HG03439 (cell line): ENCODE measurements at regions not wholly inside any gene's neighbourhood (a gene's known extent, or its start where the extent isn't known, plus 50 kb on each side); places are given as distances from the start of the nearest gene placed in this dataset.
"Not testable (repeated sequence)": the region's sequence is repeated elsewhere in the genome, so short reads cannot be mapped to it uniquely, and the experiment has no call there.

Experiments
- ATAC-seq: cut with Tn5 transposase; IDR thresholded peaks from one replicate; pipeline ENCODE4 v1.9.1; 2021; ENCODE audit warnings: mild to moderate bottlenecking, moderate library complexity; ENCODE audit not compliant: unreplicated experiment

DNA sequence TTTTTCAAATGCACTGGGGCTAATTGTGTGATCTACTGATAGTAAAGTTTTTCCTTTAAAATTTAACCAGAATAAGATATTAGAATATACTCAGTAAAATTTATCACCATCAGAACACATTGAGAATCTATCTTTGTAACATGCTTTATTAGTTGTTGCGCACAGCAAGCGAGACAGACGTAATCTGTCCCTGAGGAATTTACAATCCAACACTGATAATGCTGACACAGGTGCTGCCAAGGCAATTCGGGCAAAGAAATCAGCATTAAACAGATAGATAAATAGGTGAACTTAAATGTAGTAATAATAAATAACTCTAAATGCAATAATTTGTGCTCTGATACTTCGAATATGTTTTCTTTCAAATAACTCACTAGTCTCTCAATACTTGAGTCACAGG is 607.2 kb downstream of the HTR1B start:
- no peak for ATAC-seq

DNA sequence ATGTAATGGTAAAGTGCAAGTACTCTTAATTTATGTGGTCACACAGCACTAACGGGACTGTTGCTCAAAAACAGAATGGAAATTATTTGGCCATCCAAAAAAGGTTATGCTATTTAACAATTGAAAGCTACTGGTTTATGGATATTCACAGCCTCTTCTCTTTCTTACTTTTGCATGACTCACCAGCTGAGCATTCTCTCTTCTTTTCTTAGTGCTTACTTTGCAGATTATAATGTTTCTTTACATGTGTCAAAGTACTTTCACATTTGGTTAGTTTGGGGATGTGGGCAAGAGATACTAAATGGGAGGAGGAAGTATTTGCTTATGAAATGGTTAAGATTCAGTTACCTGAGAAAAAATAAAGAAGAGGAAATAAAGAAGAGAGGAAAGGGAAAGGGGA is 610.5 kb downstream of the HTR1B start:
- no peak for ATAC-seq

DNA sequence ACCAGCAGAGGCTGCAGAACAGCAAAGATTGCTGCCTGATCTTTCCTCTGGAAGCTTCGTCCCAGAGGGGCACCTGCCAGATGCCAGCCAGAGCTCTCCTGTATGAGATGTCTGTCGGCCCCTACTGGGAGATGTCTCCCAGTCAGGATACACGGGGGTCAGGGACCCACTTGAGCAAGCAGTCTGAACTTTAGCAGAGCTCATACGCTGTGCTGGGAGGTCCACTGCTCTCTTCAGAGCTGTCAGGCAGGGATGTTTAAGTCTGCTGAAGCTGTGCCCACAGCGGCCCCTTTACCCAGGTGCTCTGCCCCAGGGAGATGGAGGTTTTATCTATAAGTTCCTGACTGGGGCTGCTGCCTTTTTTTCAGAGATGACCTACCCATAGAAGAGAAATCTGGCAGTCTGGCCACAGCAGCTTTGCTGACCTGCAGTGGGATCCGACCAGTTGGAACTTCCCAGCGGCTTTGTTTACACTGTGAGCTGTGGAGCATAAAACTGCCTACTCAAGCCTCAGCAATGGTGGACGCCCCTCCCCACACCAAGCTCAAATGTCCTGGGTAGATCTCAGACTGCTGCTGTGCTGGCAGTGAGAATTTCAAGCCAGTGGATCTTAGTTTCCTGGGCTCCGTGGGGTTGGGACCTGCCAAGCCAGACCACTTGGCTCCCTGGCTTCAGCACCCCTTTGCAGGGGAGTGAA is 613.9 kb downstream of the HTR1B start:
- not testable (repeated sequence) for ATAC-seq

DNA sequence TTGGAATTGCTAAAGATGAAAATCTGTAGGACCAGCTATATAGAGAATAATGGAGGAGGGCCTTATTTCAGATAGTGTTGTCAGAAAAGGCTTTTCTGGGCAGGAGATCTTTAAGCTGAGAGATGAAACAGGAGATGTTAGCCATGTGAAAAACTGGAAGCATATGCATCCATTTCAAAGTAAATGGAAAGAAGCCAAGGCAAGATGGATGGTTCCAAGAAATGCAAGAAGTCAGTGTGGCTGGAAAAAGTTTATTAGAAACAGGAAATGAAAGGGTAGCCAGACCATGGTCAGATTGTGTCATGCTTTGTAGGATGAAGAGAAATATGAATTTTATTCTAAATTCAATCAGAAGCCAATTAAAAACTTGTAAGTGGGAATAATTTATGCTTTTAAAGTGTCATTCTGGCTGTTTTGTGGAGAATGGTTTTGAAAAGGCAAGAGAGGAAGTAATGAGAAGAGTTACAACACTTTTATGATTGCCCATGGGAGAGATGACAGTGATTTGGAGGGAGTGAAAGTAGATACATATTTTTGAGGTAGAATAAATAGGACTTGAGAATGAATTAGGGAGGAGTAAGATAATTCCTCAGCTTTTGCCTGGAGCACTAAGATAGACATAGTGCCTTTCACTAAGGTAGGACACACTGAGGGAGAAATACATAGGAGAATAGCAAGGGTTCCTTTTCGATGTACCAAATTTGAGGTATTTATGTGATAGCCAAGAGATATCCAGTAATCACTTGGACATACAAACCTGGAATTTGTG is 620.1 kb downstream of the HTR1B start:
- ATAC-seq, result no peak

DNA sequence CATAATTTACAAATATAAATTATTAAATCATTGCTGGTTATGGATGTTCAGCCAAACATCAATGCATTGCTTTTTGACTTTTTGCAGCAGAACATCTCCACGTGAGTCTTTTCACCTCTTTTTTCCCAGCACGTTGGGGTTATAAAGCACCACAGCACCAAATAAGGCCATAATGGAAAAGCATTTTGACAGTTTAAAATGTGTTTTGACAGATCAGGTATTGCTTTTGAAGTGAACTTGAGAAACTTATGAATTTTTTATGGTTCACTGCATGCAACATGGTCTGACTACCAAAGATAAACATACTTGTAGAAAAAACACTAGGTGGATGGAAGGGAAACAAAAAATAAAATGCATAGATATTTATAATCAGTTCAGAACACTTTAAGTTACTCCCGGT is 622.4 kb downstream of the HTR1B start:
- ATAC-seq, result no peak

DNA sequence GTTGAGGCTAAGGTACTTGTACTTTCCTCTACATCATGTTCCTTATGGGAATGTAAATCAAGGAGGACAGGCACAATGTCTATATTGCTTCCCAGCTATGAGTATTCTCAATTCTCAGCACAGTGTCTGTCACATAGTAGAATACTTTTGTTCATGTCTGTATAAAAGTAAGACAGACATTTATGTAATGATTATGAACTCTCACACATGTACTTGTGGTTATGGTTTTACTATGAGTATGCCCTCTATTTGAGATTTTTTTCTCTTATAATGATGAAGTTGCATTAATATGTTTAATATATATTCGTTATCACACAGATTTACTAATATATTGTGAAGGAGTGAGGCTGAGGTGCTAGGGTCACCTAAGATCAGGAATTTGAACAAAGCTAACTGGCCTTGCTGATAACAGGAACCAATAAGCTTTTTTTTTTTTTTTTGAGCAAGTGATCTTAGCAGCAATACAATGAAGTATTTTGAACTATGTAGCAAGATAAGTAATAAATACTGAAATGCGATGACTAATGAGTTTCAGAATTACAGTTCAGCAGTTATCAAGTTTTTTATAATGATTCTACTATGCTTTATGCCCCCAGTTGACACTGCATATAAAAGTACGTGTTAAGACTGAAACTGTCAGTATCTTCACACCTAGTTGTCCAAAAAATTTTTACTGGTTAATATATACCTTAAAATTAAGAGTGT is 623.1 kb downstream of the HTR1B start:
- ATAC-seq, result no peak

DNA sequence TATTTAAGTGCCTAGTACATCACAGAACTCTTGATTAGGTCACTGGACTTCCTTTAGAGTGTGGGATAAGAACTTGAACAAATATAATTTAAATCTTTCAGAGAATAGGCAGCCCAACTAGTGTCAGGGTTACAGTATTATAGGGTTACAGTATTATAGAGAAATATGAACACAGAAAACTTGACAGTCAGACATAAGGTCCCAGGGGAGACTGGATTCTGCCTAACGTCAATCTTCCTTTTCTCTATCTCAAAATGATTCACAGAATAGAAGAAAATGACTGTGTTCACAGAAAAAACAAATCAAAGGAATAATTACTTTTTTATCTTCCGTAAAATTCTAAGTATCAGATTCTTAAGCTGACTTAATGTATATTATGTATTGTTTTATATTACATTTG is 623.8 kb downstream of the HTR1B start:
- no peak for ATAC-seq

DNA sequence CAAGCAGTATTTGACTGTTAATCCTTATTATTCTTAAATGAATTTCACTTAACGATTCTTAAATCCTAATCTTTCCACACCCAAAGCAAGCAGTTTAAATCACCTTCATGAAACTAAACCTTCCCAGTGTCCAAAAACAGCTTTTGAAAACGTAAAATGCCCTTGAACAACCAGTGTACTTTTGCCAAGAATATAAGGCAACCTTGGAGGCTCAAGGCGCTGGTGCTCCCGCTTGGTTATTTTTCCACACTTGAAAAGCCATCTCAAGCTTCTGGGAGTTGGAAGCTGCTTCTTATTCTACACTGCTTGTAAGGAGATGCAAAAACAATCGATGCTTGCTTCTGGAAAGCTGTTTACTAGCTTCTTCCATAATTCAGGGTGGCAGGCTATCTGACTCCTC is 625.7 kb downstream of the HTR1B start:
- no peak for ATAC-seq

DNA sequence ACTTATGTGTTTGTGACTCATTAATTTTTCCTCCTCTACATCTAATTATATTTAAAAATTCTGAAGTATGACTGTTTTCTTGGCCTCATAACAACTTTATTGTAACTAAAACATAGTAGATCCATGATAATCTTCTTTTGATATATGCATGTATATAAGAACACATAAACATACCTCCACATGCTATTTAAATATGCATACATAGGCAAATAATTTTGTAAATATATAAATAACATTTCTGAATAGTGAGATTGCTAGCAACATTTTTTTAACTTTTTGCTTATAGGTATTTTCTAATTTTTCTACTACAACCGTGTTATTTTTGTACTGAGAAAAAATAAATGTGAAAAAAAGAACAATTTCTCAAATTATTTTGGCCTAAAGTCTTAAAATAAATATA is 627.6 kb downstream of the HTR1B start:
- no peak for ATAC-seq

DNA sequence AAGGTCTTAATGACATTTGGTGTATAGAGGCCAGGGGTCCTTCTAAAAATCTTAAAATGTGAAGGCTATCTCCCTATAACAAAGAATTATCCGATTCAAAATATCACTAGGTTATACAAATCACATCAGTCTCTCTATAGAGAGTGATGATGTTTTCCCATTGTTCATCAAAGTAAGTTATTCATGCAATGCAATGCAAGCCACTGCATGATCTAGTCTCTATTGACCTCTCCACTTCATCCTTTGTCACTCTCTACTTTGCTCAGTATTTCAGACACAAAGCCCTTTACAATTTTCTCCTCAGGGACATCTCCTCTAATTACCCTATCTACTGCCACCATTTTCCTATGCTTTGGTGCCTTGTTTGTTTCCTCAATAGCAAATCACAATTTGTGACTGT is 628.0 kb downstream of the HTR1B start:
- no peak for ATAC-seq

DNA sequence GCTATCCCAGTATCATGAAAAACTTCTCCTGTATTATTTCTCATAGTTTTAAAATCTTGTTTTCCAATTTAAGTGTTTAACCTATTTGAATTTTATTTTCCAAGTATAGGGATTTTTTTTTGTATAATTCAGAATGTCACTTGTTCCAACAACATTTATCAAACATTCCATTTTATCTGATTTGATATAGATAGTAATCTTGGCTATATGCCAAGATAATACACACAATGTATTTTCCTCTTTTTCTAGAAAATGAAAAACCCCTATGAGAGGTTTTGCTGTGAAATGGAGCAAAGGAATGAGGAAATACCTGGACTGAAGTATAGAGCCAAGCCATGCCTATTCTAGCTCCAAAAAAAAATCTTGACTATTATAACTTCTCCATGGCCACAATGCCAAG is 628.9 kb downstream of the HTR1B start:
- ATAC-seq, result no peak

DNA sequence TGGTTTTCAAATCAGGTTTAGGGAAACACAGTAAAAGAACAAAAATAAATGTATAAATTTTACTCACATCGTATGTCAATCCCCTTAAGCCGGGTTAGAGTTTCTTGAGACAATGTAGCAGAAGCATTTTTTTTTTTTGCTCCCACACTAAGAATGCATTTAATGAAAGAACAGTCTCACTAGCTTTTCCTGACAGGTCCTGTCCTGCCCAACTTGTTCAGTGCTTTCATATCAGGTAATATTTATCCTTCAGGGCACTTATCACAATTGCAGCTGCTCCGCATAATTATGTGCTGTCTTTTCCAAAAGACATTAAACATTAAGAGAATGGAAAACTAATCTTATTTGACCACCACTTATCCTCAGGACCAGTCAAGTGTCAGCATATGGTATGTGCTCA is 632.0 kb downstream of the HTR1B start:
- no peak for ATAC-seq

DNA sequence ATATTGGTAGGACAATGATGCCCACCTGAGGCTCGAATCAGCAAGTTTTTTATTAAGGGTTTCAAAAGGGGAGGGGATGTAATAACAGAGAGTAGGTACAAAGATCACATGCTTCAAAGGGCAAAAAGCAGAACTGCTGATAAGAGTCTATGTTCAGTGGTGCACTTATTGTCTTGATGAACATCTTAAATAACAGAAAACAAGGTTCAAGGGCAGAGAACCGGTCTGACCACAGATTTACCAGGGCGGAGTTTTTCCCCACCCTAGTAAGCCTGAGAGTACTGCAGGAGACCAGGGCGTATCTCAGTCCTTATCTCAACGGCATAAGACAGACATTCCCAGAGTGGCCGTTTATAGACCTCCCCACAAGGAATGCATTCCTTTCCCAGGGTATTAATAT is 639.7 kb downstream of the HTR1B start:
- ATAC-seq, result not testable (repeated sequence)

DNA sequence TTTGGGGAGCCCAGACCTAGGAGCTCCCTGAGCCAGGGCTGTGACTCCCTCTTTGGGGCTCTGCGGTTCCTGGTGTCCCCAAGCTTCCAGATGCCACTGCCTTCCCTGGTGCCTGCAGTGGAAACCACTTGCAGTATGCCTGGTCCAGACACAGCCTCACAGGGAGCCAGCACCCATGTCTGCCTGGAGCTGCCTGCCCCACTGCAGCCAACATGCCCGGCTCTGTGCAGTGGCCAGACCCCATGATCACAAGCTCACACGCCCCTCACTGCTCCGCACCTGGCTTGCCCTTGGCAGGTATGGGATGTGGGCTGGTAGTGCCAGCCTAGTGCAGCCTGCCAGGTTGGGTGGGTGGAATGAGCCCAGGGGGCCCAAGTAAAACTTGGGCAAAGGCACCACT is 644.8 kb downstream of the HTR1B start:
- no peak for ATAC-seq

DNA sequence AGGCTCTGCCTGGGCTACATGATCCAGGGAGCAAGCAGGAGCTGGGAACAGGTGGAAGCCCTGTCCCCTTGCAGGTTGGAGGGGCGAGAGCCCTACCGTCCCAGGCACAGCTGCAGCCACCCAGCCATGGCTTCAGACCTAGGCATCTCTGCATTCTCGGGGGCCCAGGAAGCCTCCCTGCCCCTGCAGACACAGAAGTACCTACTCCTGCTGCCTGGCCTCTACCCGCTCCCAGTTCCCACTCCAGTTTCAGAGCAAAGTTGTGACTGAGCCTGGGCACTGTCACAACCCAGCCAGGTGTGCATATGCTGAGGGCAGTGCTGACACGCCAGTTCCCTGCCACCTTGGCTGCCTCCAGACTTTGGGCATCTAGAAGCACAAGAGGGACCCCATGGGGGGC is 645.9 kb downstream of the HTR1B start:
- no peak for ATAC-seq

DNA sequence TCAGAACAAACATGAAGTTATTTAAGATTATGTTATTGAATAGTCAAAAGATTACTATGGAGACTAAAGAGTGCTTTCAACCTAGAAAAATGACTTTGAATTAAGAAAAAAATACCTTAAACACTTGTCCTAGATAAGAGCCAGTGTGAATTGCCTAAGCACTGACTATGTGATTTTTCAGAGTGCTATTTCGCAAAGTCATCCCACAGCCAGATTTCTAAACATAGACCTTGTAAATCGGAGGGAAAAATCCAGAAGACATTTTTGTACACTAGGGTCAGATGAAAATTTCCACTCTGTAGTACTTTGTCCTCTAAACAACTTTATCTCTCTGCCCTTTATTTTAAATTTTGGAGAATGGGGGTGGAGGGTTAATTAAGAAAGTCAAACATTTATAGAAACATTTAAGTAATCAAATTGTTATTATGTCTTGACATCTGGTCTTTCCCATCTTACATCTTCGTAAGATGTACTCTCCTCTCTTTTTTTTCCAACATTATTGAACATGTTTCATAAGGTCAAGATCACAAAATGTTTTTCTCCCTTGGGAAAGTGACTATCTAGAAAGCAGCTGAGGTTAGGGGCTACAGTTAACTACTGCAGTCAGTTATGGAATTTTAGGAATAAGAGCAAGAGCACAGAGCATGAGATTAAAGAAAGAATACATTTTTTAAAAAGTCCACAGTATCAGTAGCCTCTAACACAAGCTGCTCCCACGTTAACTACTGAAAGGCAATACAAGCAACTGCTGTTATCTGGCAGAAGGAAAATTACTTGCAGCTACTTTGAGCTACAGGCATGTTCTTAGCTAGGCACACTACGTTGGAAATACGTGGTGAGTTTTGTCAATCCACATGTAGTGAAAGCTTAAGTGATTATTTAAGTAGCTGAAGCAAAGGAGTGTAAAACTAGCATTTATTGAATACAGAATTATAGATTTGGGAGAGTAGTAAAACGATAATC is 648.5 kb downstream of the HTR1B start:
- ATAC-seq, result no peak

DNA sequence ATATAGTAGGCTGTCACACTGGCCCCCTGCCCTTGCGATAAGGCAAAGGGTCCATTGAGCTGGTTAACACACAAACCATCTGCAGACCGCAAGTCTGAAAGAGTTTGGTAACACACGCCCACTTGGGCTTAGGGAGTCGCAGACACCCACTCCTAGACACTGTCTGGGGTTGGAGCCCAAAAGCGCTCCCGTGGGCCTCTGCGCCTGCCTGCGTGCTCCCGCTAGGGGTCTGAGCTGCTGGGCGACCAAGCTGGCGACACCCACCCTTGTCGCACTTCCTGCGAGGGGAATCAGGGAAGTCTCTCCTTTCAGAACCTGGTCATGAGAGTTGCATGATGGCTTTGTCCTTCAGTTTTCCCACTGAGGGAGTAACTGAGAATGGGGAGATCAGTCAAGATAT is 653.0 kb downstream of the HTR1B start:
- no peak for ATAC-seq

DNA sequence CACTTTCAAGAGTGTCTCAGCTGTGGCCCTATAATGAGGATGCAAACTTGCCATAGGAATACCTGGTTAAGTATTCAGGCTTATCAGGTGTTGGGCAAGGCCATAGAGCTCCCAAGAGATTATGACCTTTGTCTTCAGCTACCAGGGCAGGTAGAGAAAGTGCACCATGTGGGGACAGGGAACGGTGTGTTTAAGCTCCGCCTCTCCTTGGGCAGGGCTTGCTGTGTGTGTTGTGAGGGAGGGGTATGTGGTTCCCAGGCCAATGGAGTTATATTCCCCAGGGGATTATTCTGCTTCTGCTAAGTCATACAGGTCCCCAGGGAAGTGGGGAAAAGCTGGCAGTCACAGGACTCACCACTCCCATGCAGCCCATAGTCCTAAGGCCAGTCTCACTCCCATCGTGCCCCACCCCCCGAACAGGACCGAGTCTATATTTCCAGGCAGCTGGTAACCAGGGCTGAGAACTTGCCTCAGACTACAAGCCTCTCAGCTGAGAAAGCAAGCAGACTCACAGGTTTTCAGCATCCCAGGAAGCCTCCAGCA is 660.2 kb downstream of the HTR1B start:
- no peak for ATAC-seq

DNA sequence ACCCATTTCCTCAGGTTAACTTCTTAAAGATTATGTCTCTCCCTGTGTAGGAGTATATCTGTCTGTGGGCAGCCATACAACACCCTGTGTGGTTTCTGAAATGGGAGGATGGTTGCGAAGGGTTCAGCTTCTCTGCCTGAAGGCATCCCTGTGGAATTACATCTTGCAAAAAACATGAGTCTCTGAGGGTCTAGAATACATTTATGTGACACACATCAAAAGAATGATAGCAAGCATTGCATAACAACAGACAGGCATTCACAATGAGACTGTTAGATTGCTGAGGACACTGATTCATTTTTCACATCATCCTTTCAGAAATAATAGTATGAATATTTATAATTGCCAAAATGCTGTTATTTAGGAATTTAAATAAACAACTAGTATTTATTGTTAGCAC is 670.9 kb downstream of the HTR1B start:
- no peak for ATAC-seq

DNA sequence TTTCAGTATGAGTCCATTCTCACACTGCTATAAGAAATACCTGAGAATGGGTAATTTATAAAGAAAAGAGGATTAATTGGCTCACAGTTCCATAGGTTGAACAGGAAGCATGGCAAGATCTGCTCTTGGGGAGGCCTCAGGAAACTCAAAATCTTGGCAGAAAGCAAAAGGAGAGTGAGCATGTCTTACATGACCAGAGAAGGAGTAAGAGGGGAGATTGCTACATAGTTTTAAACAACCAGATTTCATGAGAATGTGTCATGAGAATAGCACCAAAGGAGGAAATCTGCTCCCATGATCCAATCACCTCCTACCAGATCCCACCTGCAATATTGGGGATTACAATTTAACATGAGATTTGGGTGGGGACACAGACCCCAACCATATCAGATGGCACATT is 672.4 kb downstream of the HTR1B start:
- no peak for ATAC-seq
